ENCODE measurements at regions not wholly inside any gene's neighbourhood (a gene's known extent, or its start where the extent isn't known, plus 50 kb on each side); places are given as distances from the start of the nearest gene placed in this dataset.
"Not testable (repeated sequence)": the region's sequence is repeated elsewhere in the genome, so short reads cannot be mapped to it uniquely, and the experiment has no call there.

DNA sequence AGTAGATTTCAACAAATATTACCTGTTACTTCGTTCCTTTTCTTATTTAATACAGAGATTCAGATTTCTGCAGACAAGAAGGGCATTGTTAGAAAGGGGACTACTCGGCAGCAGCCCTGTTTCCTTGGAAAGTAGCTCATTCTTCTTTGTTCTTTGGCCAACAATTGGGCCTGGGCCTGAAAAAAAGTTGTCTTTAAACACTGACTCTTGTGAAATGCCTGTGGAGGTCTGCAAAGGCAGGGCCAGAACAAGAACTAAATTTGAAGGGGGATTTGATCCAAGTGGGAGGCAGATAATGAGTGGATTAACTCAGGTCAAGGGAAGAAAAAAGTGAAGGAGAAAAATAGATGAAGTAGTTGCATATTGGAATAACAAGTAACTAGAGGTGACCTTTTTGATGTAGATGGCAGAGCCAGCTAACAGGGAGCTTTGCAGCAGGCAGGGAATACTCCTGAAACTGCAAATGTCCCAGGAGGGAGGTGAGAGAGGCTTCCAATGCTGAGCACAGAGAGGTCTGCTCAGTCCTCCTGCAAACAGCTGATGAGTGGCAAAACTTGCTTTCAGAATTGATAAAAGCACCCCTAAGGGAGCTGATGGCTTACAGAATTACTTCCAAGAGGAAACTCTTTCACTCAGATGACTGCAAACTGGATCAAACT is 393.2 kb upstream of the HS3ST1 start:
- no peaks in the 10 kb centered on the region for H3K36me3 ChIP-seq (ENCODE audit: control insufficient read depth in 3 of 3, insufficient read depth in 3 of 3, low read length in 3 of 3)
- H3K4me1 ChIP-seq (ENCODE audit: control insufficient read depth in 3 of 3, insufficient read depth in 3 of 3, low read length in 3 of 3) = no peaks in the 10 kb centered on the region
- H3K27ac ChIP-seq (ENCODE audit: low read depth, low read length) = no peak overlapping the region
- no peak overlapping the region for H3K9ac ChIP-seq (ENCODE audit: low read depth in 1 of 3, low read length in 3 of 3)
- peaks cover 0 to 2% (median 0%) of the 10 kb centered on the region in 3 donors for H3K9me3 ChIP-seq (ENCODE audit: control insufficient read depth in 3 of 3, low read length in 3 of 3)
- H3K4me3 ChIP-seq (ENCODE audit: low read length in 3 of 3) = no peak overlapping the region
- no peaks in the 10 kb centered on the region for H3K27me3 ChIP-seq (ENCODE audit: control insufficient read depth in 3 of 3, insufficient read depth in 3 of 3, low read length in 3 of 3)

DNA sequence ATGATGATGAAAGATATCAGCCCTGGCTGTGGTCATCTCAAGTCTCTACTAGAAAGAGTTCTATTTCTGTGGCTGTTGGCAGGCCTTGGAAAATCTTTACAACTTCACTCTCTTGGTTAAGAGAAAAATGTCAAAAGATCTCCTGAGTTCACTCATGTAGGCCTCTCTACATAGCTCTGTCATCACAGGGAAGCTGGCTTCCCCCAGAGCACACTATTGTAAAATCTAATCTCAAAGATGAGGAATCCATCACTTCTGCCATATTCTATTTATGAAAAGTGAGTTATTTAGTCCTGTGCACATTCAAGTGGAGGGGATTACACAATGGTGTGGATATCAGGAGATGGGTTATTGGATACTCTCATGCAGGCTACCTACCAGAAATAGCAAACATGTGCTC is 388.4 kb upstream of the HS3ST1 start:
- H3K9ac ChIP-seq (ENCODE audit: low read depth in 1 of 3, low read length in 3 of 3) = no peak overlapping the region
- H3K36me3 ChIP-seq (ENCODE audit: control insufficient read depth in 3 of 3, insufficient read depth in 3 of 3, low read length in 3 of 3) = no peaks in the 10 kb centered on the region
- H3K27ac ChIP-seq (ENCODE audit: low read depth, low read length) = no peak overlapping the region
- H3K4me1 ChIP-seq (ENCODE audit: control insufficient read depth in 3 of 3, insufficient read depth in 3 of 3, low read length in 3 of 3) = no peaks in the 10 kb centered on the region
- H3K27me3 ChIP-seq (ENCODE audit: control insufficient read depth in 3 of 3, insufficient read depth in 3 of 3, low read length in 3 of 3) = no peaks in the 10 kb centered on the region
- H3K4me3 ChIP-seq (ENCODE audit: low read length in 3 of 3) = no peak overlapping the region
- H3K9me3 ChIP-seq (ENCODE audit: control insufficient read depth in 3 of 3, low read length in 3 of 3) = no peaks in the 10 kb centered on the region

DNA sequence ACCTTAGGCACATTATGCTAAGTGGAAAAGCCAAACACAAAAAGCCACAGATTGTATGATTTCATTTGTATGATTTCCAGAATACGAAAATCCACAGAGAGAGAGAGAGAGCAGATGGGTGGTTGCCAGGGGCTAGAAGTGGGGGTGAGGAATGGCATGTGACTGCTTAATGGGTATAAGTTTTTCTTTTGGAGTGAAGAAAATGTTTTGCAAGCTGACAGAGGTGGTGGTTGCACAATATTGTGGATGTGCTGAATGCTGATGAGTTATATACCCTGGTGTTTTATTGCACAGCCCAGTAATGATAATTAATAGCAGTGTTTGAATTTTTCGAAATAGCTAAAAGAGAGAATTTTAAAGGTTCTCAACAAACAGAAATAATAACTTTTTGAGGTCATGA is 386.1 kb upstream of the HS3ST1 start:
- no peak overlapping the region for H3K9ac ChIP-seq (ENCODE audit: low read depth in 1 of 3, low read length in 3 of 3)
- no peak overlapping the region for H3K27ac ChIP-seq (ENCODE audit: low read depth, low read length)
- H3K27me3 ChIP-seq (ENCODE audit: control insufficient read depth in 3 of 3, insufficient read depth in 3 of 3, low read length in 3 of 3) = no peaks in the 10 kb centered on the region
- no peak overlapping the region for H3K4me3 ChIP-seq (ENCODE audit: low read length in 3 of 3)
- no peaks in the 10 kb centered on the region for H3K9me3 ChIP-seq (ENCODE audit: control insufficient read depth in 3 of 3, low read length in 3 of 3)
- H3K36me3 ChIP-seq (ENCODE audit: control insufficient read depth in 3 of 3, insufficient read depth in 3 of 3, low read length in 3 of 3) = no peaks in the 10 kb centered on the region
- H3K4me1 ChIP-seq (ENCODE audit: control insufficient read depth in 3 of 3, insufficient read depth in 3 of 3, low read length in 3 of 3) = no peaks in the 10 kb centered on the region

DNA sequence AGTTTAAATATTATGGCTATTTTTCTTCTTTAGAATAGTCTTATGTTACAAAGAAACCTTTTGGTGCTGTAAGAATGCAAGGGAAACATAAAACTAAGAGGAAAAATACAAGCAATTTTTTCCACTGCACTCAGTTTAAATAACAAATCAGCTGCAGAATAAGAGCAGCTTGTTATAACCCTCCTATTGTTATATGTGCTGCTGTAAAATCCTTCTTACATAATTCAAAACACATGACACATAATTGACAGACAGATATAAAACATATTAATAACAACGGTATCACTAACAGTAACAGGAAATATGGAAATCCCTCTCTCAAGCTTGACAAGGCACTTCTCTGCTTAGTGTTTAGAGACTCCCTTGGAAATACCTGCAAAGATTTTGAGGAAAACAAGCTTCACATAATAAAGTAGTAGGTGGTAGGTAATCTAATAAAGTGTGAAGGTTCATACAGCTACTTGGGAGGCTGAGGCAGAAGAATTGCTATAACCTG is 385.3 kb upstream of the HS3ST1 start:
- Histone ChIP-seq H3K4me3 (ENCODE audit: low read length in 3 of 3) (no peak overlapping the region), H3K36me3 (ENCODE audit: control insufficient read depth in 3 of 3, insufficient read depth in 3 of 3, low read length in 3 of 3) (no peaks in the 10 kb centered on the region), H3K9me3 (ENCODE audit: control insufficient read depth in 3 of 3, low read length in 3 of 3) (no peaks in the 10 kb centered on the region), H3K9ac (ENCODE audit: low read depth in 1 of 3, low read length in 3 of 3) (no peak overlapping the region), H3K27ac (ENCODE audit: low read depth, low read length) (no peak overlapping the region), H3K4me1 (ENCODE audit: control insufficient read depth in 3 of 3, insufficient read depth in 3 of 3, low read length in 3 of 3) (no peaks in the 10 kb centered on the region), H3K27me3 (ENCODE audit: control insufficient read depth in 3 of 3, insufficient read depth in 3 of 3, low read length in 3 of 3) (no peaks in the 10 kb centered on the region)

GRCh38 chr4:11811521-11811920 is 382.8 kb upstream of the HS3ST1 start:
- not testable (repeated sequence) for H3K9me3 ChIP-seq (ENCODE audit: control insufficient read depth in 3 of 3, low read length in 3 of 3); H3K27ac ChIP-seq (ENCODE audit: low read depth, low read length); H3K4me1 ChIP-seq (ENCODE audit: control insufficient read depth in 3 of 3, insufficient read depth in 3 of 3, low read length in 3 of 3); H3K4me3 ChIP-seq (ENCODE audit: low read length in 3 of 3); H3K27me3 ChIP-seq (ENCODE audit: control insufficient read depth in 3 of 3, insufficient read depth in 3 of 3, low read length in 3 of 3); H3K36me3 ChIP-seq (ENCODE audit: control insufficient read depth in 3 of 3, insufficient read depth in 3 of 3, low read length in 3 of 3); H3K9ac ChIP-seq (ENCODE audit: low read depth in 1 of 3, low read length in 3 of 3)

DNA sequence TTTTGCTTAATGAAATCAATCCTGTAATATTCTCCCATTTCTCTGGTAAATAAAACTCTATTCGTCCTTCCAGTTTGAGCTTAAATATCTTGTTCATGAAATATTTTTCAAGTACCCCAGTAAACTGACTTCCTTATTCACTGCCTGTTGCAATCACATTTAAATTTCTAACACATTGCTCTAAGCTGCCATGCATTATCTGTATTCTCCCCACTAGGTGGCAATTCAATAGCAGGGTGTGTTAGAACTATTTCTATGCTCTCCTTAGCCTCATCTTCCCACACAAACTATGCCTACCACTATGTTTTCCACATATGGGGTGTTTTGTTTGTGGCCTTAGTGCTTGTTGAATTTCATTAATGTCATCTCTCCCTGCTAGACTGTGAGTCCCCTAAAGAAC is 377.1 kb upstream of the HS3ST1 start:
- no peaks in the 10 kb centered on the region for H3K27me3 ChIP-seq (ENCODE audit: control insufficient read depth in 3 of 3, insufficient read depth in 3 of 3, low read length in 3 of 3)
- no peaks in the 10 kb centered on the region for H3K36me3 ChIP-seq (ENCODE audit: control insufficient read depth in 3 of 3, insufficient read depth in 3 of 3, low read length in 3 of 3)
- no peaks in the 10 kb centered on the region for H3K9me3 ChIP-seq (ENCODE audit: control insufficient read depth in 3 of 3, low read length in 3 of 3)
- no peak overlapping the region for H3K27ac ChIP-seq (ENCODE audit: low read depth, low read length)
- no peak overlapping the region for H3K4me3 ChIP-seq (ENCODE audit: low read length in 3 of 3)
- no peaks in the 10 kb centered on the region for H3K4me1 ChIP-seq (ENCODE audit: control insufficient read depth in 3 of 3, insufficient read depth in 3 of 3, low read length in 3 of 3)
- H3K9ac ChIP-seq (ENCODE audit: low read depth in 1 of 3, low read length in 3 of 3) = no peak overlapping the region

DNA sequence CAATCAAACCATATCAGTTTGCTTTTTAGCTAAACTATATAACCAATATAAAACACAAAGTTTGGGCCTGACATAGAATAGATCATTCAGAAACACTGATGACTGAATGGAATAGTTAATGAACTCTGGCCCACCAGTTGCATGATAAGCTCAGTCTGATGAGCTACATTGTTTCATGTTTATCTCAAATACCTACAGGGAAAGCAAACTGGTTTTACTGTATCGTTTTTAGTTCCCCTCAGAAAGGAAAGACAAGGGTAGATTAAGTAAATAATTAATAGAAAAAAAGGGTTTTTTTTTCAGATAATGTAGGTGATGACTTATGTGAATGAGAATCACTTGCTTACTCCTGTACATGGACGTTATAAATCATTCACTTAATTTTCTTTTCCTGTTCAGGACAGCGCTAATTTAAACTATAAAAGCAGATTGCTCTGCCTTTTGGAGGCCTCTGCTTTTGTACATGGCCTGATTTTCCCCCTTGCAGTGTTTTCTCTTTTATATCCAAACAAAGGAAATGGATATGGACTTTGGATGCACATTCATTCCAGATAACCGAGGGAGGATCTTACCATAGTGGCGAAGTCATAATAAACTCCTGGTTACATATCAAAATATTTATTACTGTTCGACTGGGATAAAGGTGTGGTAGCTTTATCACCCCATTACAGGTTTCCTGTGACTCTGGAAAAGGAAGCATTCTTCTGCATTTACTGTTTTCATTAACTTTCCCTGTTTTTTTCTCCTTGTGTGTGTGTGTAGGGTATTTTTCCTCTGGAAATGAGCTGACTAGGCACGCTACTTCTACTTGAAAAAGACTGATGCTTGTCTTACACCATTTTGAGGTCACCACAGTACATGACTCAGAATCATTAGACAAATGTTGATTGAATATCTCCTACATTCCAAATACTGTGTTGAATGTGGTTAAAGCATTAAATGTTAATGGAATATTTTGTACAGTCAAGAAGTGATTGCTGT is 373.1 kb upstream of the HS3ST1 start:
- Histone ChIP-seq H3K9ac (ENCODE audit: low read depth in 1 of 3, low read length in 3 of 3) (no peak overlapping the region), H3K4me3 (ENCODE audit: low read length in 3 of 3) (no peak overlapping the region), H3K27ac (ENCODE audit: low read depth, low read length) (no peak overlapping the region), H3K27me3 (ENCODE audit: control insufficient read depth in 3 of 3, insufficient read depth in 3 of 3, low read length in 3 of 3) (no peaks in the 10 kb centered on the region), H3K36me3 (ENCODE audit: control insufficient read depth in 3 of 3, insufficient read depth in 3 of 3, low read length in 3 of 3) (no peaks in the 10 kb centered on the region), H3K9me3 (ENCODE audit: control insufficient read depth in 3 of 3, low read length in 3 of 3) (no peaks in the 10 kb centered on the region), H3K4me1 (ENCODE audit: control insufficient read depth in 3 of 3, insufficient read depth in 3 of 3, low read length in 3 of 3) (no peaks in the 10 kb centered on the region)

- Histone ChIP-seq H3K27me3 (ENCODE audit: control insufficient read depth in 3 of 3, insufficient read depth in 3 of 3, low read length in 3 of 3) (no peaks in the 10 kb centered on the region), H3K4me1 (ENCODE audit: control insufficient read depth in 3 of 3, insufficient read depth in 3 of 3, low read length in 3 of 3) (no peaks in the 10 kb centered on the region), H3K9ac (ENCODE audit: low read depth in 1 of 3, low read length in 3 of 3) (no peak overlapping the region), H3K9me3 (ENCODE audit: control insufficient read depth in 3 of 3, low read length in 3 of 3) (no peaks in the 10 kb centered on the region), H3K4me3 (ENCODE audit: low read length in 3 of 3) (no peak overlapping the region), H3K27ac (ENCODE audit: low read depth, low read length) (no peak overlapping the region), H3K36me3 (ENCODE audit: control insufficient read depth in 3 of 3, insufficient read depth in 3 of 3, low read length in 3 of 3) (no peaks in the 10 kb centered on the region)
These were observed 370.5 kb upstream of the HS3ST1 start for GRCh38 chr4:11799196-11799595.

DNA sequence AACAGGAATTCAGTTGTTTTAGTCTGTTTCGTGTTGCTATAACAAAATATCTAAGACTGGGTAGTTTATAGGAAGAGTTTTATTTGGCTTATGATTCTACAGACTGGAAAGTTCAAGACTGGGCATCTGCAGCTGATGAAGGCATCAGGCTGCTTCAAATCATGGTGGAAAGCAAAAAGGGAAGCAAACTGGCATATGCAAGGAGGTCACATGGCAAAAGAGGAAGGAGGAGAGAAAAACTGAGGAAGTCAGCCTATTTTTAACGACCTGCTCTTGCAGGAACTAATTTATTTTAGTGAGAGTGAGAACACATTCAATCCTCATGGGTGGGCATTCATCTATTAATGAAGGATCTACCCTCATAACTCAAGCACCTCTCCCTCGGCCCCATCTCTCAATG is 363.1 kb upstream of the HS3ST1 start:
- H3K27me3 ChIP-seq (ENCODE audit: control insufficient read depth in 3 of 3, insufficient read depth in 3 of 3, low read length in 3 of 3) = no peaks in the 10 kb centered on the region
- no peaks in the 10 kb centered on the region for H3K36me3 ChIP-seq (ENCODE audit: control insufficient read depth in 3 of 3, insufficient read depth in 3 of 3, low read length in 3 of 3)
- H3K9me3 ChIP-seq (ENCODE audit: control insufficient read depth in 3 of 3, low read length in 3 of 3) = no peaks in the 10 kb centered on the region
- H3K4me1 ChIP-seq (ENCODE audit: control insufficient read depth in 3 of 3, insufficient read depth in 3 of 3, low read length in 3 of 3) = no peaks in the 10 kb centered on the region
- no peak overlapping the region for H3K27ac ChIP-seq (ENCODE audit: low read depth, low read length)
- no peak overlapping the region for H3K4me3 ChIP-seq (ENCODE audit: low read length in 3 of 3)
- no peak overlapping the region for H3K9ac ChIP-seq (ENCODE audit: low read depth in 1 of 3, low read length in 3 of 3)

DNA sequence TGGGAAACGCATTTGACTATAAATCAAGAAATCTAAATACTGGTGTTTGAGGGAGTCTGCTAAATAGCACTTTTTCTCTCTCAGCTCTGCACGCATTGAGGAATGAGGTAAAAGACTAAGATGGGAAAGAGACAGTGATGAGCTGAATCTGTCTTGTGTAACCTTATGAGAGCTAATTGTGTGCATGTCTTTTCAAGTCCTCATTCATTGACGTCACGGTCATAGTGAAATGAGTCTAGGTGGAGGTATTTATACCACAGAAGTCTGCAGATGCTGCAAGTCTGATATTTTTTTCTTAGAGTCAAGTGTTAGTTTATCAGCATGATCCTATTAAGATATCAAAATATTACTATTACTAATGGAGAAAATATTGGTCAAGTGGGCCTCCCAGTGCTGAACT is 361.5 kb upstream of the HS3ST1 start:
- H3K36me3 ChIP-seq (ENCODE audit: control insufficient read depth in 3 of 3, insufficient read depth in 3 of 3, low read length in 3 of 3) = no peaks in the 10 kb centered on the region
- H3K9ac ChIP-seq (ENCODE audit: low read depth in 1 of 3, low read length in 3 of 3) = no peak overlapping the region
- H3K9me3 ChIP-seq (ENCODE audit: control insufficient read depth in 3 of 3, low read length in 3 of 3) = no peaks in the 10 kb centered on the region
- no peak overlapping the region for H3K27ac ChIP-seq (ENCODE audit: low read depth, low read length)
- no peaks in the 10 kb centered on the region for H3K4me1 ChIP-seq (ENCODE audit: control insufficient read depth in 3 of 3, insufficient read depth in 3 of 3, low read length in 3 of 3)
- H3K27me3 ChIP-seq (ENCODE audit: control insufficient read depth in 3 of 3, insufficient read depth in 3 of 3, low read length in 3 of 3) = no peaks in the 10 kb centered on the region
- no peak overlapping the region for H3K4me3 ChIP-seq (ENCODE audit: low read length in 3 of 3)

Data from skeletal muscle tissue (tissue), 3 donors.